H1 (cell line): ENCODE measurements at regions not wholly inside any gene's neighbourhood (a gene's known extent, or its start where the extent isn't known, plus 50 kb on each side); places are given as distances from the start of the nearest gene placed in this dataset.

Source experiments
- CTCF ChIA-PET: fragments of 300-600 bp; sonication (Branson Sonifier 250); formaldehyde crosslinking; loops from one replicate; lab custom pipeline; 2021; ENCODE audit not compliant: partially characterized antibody; lab: Charles Lee
- POLR2A ChIA-PET: fragments of 300-600 bp; sonication (Branson Sonifier 250); formaldehyde crosslinking; loops from one replicate; lab custom pipeline; 2021; ENCODE audit warnings: inconsistent platforms; ENCODE audit not compliant: partially characterized antibody; lab: Charles Lee
- DNase-seq, 2 experiments: peaks; one replicate each; pipeline versions ENCODE4 v3.0.0 to v3.0.0-alpha.2; 2010 to 2022; ENCODE audit warnings: low spot score in 2 of 2, low read depth in 1 of 2, mixed read lengths in 1 of 2
- FAIRE-seq: peaks from 2 replicates; lab custom pipeline; 2011; peaks lifted over from hg19 to GRCh38; lab: Jason Lieb, UNC
- H2AFZ ChIP-seq: 2 replicates; pipeline ENCODE4 v1.8.1; 2012; ENCODE audit warnings: low read length, inconsistent platforms
- H2AK5ac ChIP-seq: 2 replicates; pipeline ENCODE4 v1.6.1; 2013; ENCODE audit warnings: low read depth, low read length
- H2BK120ac ChIP-seq: replicated peaks from 2 replicates; pipeline ENCODE3; 2013; ENCODE audit warnings: low read depth, low read length, inconsistent platforms
- H2BK12ac ChIP-seq: 2 replicates; pipeline ENCODE4 v1.6.1; 2013; ENCODE audit warnings: low read depth, low read length
- H2BK15ac ChIP-seq: 2 replicates; pipeline ENCODE4 v1.6.1; 2013; ENCODE audit warnings: low read length
- H2BK20ac ChIP-seq: 2 replicates; pipeline ENCODE4 v1.6.1; 2013; ENCODE audit warnings: low read length
- H2BK5ac ChIP-seq: 2 replicates; pipeline ENCODE4 v1.6.1; 2013; ENCODE audit warnings: low read depth, low read length
- H3K14ac ChIP-seq: 2 replicates; pipeline ENCODE4 v1.6.1; 2013; ENCODE audit warnings: inconsistent platforms; ENCODE audit not compliant: insufficient read length
- H3K18ac ChIP-seq: 2 replicates; pipeline ENCODE4 v1.6.1; 2013; ENCODE audit warnings: low read length; ENCODE audit errors: extremely low read depth
- H3K23ac ChIP-seq: 2 replicates; pipeline ENCODE4 v1.6.1; 2013; ENCODE audit warnings: inconsistent platforms; ENCODE audit not compliant: insufficient read length
- H3K23me2 ChIP-seq: 2 replicates; pipeline ENCODE4 v1.6.1; 2013; ENCODE audit warnings: low read depth, low read length
- H3K27ac ChIP-seq: 2 replicates; pipeline ENCODE4 v1.6.1; 2011; ENCODE audit warnings: low read depth, low read length, inconsistent platforms
- H3K27me3 ChIP-seq, 4 experiments: replicated peaks in 1 of 4; 1 replicate in 1 of 4; 2 replicates in 3 of 4; pipeline versions ENCODE4 v1.6.1 to v1.8.1; 2011 to 2013; ENCODE audit warnings: low read length in 3 of 4, mild to moderate bottlenecking in 3 of 4, inconsistent platforms in 2 of 4, mixed read lengths in 2 of 4, moderate library complexity in 1 of 4; ENCODE audit not compliant: control insufficient read depth in 3 of 4, insufficient read depth in 3 of 4; ENCODE audit errors: extremely low read depth in 1 of 4
- H3K36me3 ChIP-seq, 4 experiments: 2 replicates each; pipeline versions ENCODE4 v1.6.1 to v1.8.1; 2011 to 2013; ENCODE audit warnings: mild to moderate bottlenecking in 4 of 4, low read length in 3 of 4, moderate library complexity in 2 of 4, control low read depth in 1 of 4, inconsistent platforms in 1 of 4; ENCODE audit not compliant: insufficient read depth in 4 of 4, control insufficient read depth in 2 of 4
- H3K4ac ChIP-seq: replicated peaks from 2 replicates; pipeline ENCODE3; 2013; ENCODE audit warnings: low read length, low read depth, mixed read lengths, inconsistent platforms; ENCODE audit not compliant: insufficient read length
- H3K4me1 ChIP-seq, 4 experiments: replicated peaks in 1 of 4; 1 replicate in 1 of 4; 2 replicates in 3 of 4; pipeline versions ENCODE4 v1.6.1 to v1.8.1; 2011 to 2013; ENCODE audit warnings: low read length in 3 of 4, inconsistent platforms in 2 of 4, mixed read lengths in 1 of 4; ENCODE audit not compliant: insufficient read depth in 4 of 4, control insufficient read depth in 3 of 4
- H3K4me2 ChIP-seq, 2 experiments: 2 replicates each; pipeline versions ENCODE4 v1.6.1 to v1.8.1; 2011 to 2013; ENCODE audit warnings: low read depth in 2 of 2, low read length in 2 of 2, control low read depth in 1 of 2, inconsistent platforms in 1 of 2, mild to moderate bottlenecking in 1 of 2; ENCODE audit not compliant: insufficient read depth in 1 of 2
- H3K4me3 ChIP-seq, 4 experiments: fragments of 200-600, 300-600 bp in 1 of 4; sonication (generic), shearing (Covaris generic), sonication (Bioruptor Twin) in 1 of 4; 2 replicates each; pipeline versions ENCODE4 v1.5.1 to v1.8.1; 2011 to 2016; ENCODE audit warnings: low read length in 4 of 4, low read depth in 3 of 4, control low read depth in 2 of 4, inconsistent platforms in 2 of 4, mild to moderate bottlenecking in 2 of 4, mixed read lengths in 1 of 4, moderate library complexity in 1 of 4; ENCODE audit not compliant: insufficient read depth in 2 of 4; ENCODE audit errors: extremely low read depth in 1 of 4
- H3K56ac ChIP-seq: replicated peaks from 2 replicates; pipeline ENCODE3; 2013; ENCODE audit warnings: low read depth, mild to moderate bottlenecking, mixed read lengths, low read length, inconsistent platforms; ENCODE audit not compliant: insufficient read length
- H3K79me1 ChIP-seq: 2 replicates; pipeline ENCODE4 v1.6.1; 2013; ENCODE audit warnings: low read depth, low read length, control low read depth
- H3K79me2 ChIP-seq, 2 experiments: 2 replicates each; pipeline versions ENCODE4 v1.6.1 to v1.8.1; 2012 to 2013; ENCODE audit warnings: low read length in 2 of 2, mild to moderate bottlenecking in 2 of 2, inconsistent platforms in 1 of 2; ENCODE audit not compliant: insufficient read depth in 2 of 2, control insufficient read depth in 1 of 2
- H3K9ac ChIP-seq, 4 experiments: replicated peaks in 1 of 4; 1 replicate in 1 of 4; 2 replicates in 3 of 4; pipeline versions ENCODE4 v1.6.1 to v1.8.1; 2011 to 2013; ENCODE audit warnings: low read depth in 3 of 4, low read length in 3 of 4, control low read depth in 2 of 4, mild to moderate bottlenecking in 2 of 4, moderate library complexity in 2 of 4, inconsistent platforms in 1 of 4; ENCODE audit errors: extremely low read depth in 1 of 4
- H3K9me3 ChIP-seq, 2 experiments: 2 replicates each; pipeline versions ENCODE4 v1.6.1 to v1.8.1; 2012 to 2013; ENCODE audit warnings: mild to moderate bottlenecking in 2 of 2, moderate library complexity in 2 of 2, control low read depth in 1 of 2, inconsistent platforms in 1 of 2, low read depth in 1 of 2, low read length in 1 of 2, mixed read lengths in 1 of 2; ENCODE audit not compliant: insufficient read depth in 2 of 2
- H4K20me1 ChIP-seq, 2 experiments: replicated peaks in 1 of 2; 2 replicates each; pipeline versions ENCODE3 to v1.8.1; 2011 to 2013; ENCODE audit warnings: inconsistent platforms in 2 of 2, low read length in 2 of 2, mild to moderate bottlenecking in 1 of 2; ENCODE audit not compliant: insufficient read depth in 2 of 2, control insufficient read depth in 1 of 2
- H4K5ac ChIP-seq: 2 replicates; pipeline ENCODE4 v1.6.1; 2013; ENCODE audit warnings: low read length, low read depth, mixed read lengths, inconsistent platforms; ENCODE audit not compliant: insufficient read length
- H4K8ac ChIP-seq: 2 replicates; pipeline ENCODE4 v1.8.0; 2013; ENCODE audit warnings: mild to moderate bottlenecking, moderate library complexity, low read length, inconsistent platforms; ENCODE audit not compliant: insufficient read depth; ENCODE audit errors: extremely low read depth
- H4K91ac ChIP-seq: replicated peaks from 2 replicates; pipeline ENCODE3; 2013; ENCODE audit warnings: low read length, mixed read lengths, inconsistent platforms; ENCODE audit not compliant: insufficient read length
- ATF3 ChIP-seq: IDR thresholded peaks from 2 replicates; pipeline ENCODE4 v1.6.1; 2011; ENCODE audit warnings: low read depth, mild to moderate bottlenecking, low read length; ENCODE audit not compliant: insufficient read depth
- BCL11A ChIP-seq, 2 experiments: IDR thresholded peaks; one replicate each; pipeline ENCODE4 v1.6.1; 2011; ENCODE audit warnings: low read depth in 2 of 2, low read length in 2 of 2, mild to moderate bottlenecking in 2 of 2
- CEBPB ChIP-seq: IDR thresholded peaks from 2 replicates; pipeline ENCODE4 v1.6.1; 2012; ENCODE audit warnings: low read depth, low read length
- EGR1 ChIP-seq: IDR thresholded peaks from 2 replicates; pipeline ENCODE4 v1.6.1; 2011; ENCODE audit warnings: low read depth, low read length, borderline replicate concordance
- KDM4A ChIP-seq: IDR thresholded peaks from one replicate; pipeline ENCODE4 v1.7.1; 2012; ENCODE audit warnings: low read depth, mild to moderate bottlenecking, moderate library complexity, low read length, inconsistent platforms; ENCODE audit not compliant: severe bottlenecking
- NANOG ChIP-seq: IDR thresholded peaks from 2 replicates; pipeline ENCODE4 v1.6.1; 2011; ENCODE audit warnings: low read length, low read depth, mild to moderate bottlenecking, inconsistent platforms; ENCODE audit not compliant: insufficient read depth, poor library complexity, severe bottlenecking
- POLR2A ChIP-seq, 2 experiments: IDR thresholded peaks; 1 replicate in 1 of 2; 2 replicates in 1 of 2; pipeline ENCODE4 v1.6.1; 2011; ENCODE audit warnings: low read depth in 2 of 2, low read length in 2 of 2, mild to moderate bottlenecking in 2 of 2; ENCODE audit errors: control extremely low read depth in 1 of 2
- RBBP5 ChIP-seq: IDR thresholded peaks from 2 replicates; pipeline ENCODE4 v1.7.1; 2012; ENCODE audit warnings: low read depth, mild to moderate bottlenecking, inconsistent platforms, low read length, moderate library complexity, borderline replicate concordance
- RXRA ChIP-seq: IDR thresholded peaks from 2 replicates; pipeline ENCODE4 v1.6.1; 2011; ENCODE audit warnings: low read depth, mild to moderate bottlenecking, low read length, moderate library complexity; ENCODE audit not compliant: insufficient read depth
- SAP30 ChIP-seq: fragments of 300-600 bp; sonication (generic); IDR thresholded peaks from 2 replicates; pipeline ENCODE4 v1.7.1; 2012; ENCODE audit warnings: low read length, moderate library complexity, mild to moderate bottlenecking, inconsistent platforms; ENCODE audit not compliant: insufficient read depth, insufficient replicate concordance
- SIRT6 ChIP-seq: IDR thresholded peaks from one replicate; pipeline ENCODE4 v1.7.1; 2012; ENCODE audit warnings: low read length, inconsistent platforms
- WGBS, 2 experiments: shearing (Covaris generic) in 1 of 2; methylation state at CpG; one replicate each; pipeline versions ENCODE4 v1.1.6 to v1.1.7; 2013 to 2015; ENCODE audit warnings: low lambda C conversion rate in 2 of 2, mixed read lengths in 2 of 2, inconsistent platforms in 1 of 2, low coverage in 1 of 2, missing lambda C conversion rate in 1 of 2; ENCODE audit not compliant: insufficient replicate concordance in 2 of 2, insufficient coverage in 1 of 2, insufficient read length in 1 of 2; ENCODE audit errors: extremely low coverage in 1 of 2, missing lambda C conversion rate in 1 of 2; 5-methylcytosine and 5-hydroxymethylcytosine counted together

GRCh38 chr10:53005612-53006345 is 233.2 kb upstream of the MBL2 start:
- Histone ChIP-seq H3K36me3 (no peaks in the 10 kb centered on the region), H3K27ac (no peak overlapping the region), H3K4me3 (no peak overlapping the region), H3K23me2 (no peaks in the 10 kb centered on the region), H2AK5ac (no peak overlapping the region), H3K4me1 (peaks cover 0 to 5% (median 0%) of the 10 kb centered on the region in 4 experiments; a peak in 2 of 7 replicates), H3K27me3 (no peaks in the 10 kb centered on the region), H2BK20ac (no peak overlapping the region), H4K5ac (no peak overlapping the region), H3K79me2 (no peaks in the 10 kb centered on the region), H2AFZ (no peak overlapping the region), H4K91ac (no peak overlapping the region), H3K9ac (no peak overlapping the region), H3K4me2 (no peak overlapping the region), H2BK12ac (no peak overlapping the region), H3K56ac (no peak overlapping the region), H3K14ac (no peak overlapping the region), H2BK5ac (no peak overlapping the region), H3K4ac (no peak overlapping the region), H4K20me1 (no peaks in the 10 kb centered on the region), H3K18ac (no peak overlapping the region), H4K8ac (no peak overlapping the region), H3K9me3 (no peaks in the 10 kb centered on the region), H3K23ac (no peak overlapping the region), H3K79me1 (no peaks in the 10 kb centered on the region), H2BK15ac (no peak overlapping the region), H2BK120ac (no peak overlapping the region)
- DNase-seq (no peak), FAIRE-seq (no peak)
- CTCF ChIA-PET: interaction anchor here (0.8 kb wide), 1 partner anchor 15 kb away, joined by 6 read pairs; no protein-coding TSS in a partner anchor
- POLR2A ChIA-PET: no interaction called here
- TF ChIP-seq ATF3: no peak
- TF ChIP-seq EGR1: no peak
- TF ChIP-seq SIRT6: no peak
- no peak for TF ChIP-seq BCL11A (IDR thresholded peaks at IDR 0.05; ENCODE audit: low read depth in 2 of 2, low read length in 2 of 2)
- no peak for TF ChIP-seq POLR2A (IDR thresholded peaks at IDR 0.05; ENCODE audit: control extremely low read depth in 1 of 2, low read depth in 2 of 2, low read length in 2 of 2)
- no peak for TF ChIP-seq KDM4A
- TF ChIP-seq CEBPB: no peak
- TF ChIP-seq RXRA: no peak
- no peak for TF ChIP-seq SAP30
- TF ChIP-seq NANOG: no peak
- no peak for TF ChIP-seq RBBP5
- WGBS, 2 experiments: 83% methylated on average over 3 of the region's 3 CpGs; no CpG with 5 or more reads in 1 of the 2 experiments
